ENCODE measurements at regions not wholly inside any gene's neighbourhood (a gene's known extent, or its start where the extent isn't known, plus 50 kb on each side); places are given as distances from the start of the nearest gene placed in this dataset.

DNA sequence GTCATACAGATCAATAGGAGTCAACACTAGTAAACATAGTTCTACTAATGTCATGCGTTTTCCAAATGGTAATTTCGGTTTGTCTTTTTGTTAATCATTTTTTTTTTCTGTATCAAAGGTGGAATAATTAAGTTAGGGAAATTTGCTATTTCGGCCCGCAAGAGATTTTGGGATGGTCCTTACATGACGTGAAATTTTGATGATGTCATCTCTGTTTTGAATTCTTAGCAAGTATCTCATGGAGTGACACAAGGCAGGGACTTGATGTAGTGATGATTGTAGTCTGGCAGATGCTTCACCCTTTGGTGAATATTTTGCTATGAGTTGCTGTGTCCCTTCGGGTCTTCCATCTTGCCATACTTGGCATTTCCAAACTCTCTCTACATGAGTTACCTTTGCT lies 608.0 kb downstream of the BCKDHB start:
- TF ChIP-seq CTCF (conservative IDR thresholded peaks at IDR 0.05; ENCODE audit: low read depth, low read length), result no peak
- TF ChIP-seq EZH2 (IDR thresholded peaks at IDR 0.05; ENCODE audit: borderline replicate concordance, low read depth, low read length, poor library complexity, severe bottlenecking), result no peak
